NCI-H146 treated with DMSO at 0.1 percent for 48 hours (cell line): ENCODE measurements at regions not wholly inside any gene's neighbourhood (a gene's known extent, or its start where the extent isn't known, plus 50 kb on each side); places are given as distances from the start of the nearest gene placed in this dataset.
"Not testable (repeated sequence)": the region's sequence is repeated elsewhere in the genome, so short reads cannot be mapped to it uniquely, and the experiment has no call there.

Source experiments
- DNase-seq: peaks from one replicate; lab custom pipeline; 2025; ENCODE audit not compliant: unreplicated experiment; lab: John Stamatoyannopoulos, UW

DNA sequence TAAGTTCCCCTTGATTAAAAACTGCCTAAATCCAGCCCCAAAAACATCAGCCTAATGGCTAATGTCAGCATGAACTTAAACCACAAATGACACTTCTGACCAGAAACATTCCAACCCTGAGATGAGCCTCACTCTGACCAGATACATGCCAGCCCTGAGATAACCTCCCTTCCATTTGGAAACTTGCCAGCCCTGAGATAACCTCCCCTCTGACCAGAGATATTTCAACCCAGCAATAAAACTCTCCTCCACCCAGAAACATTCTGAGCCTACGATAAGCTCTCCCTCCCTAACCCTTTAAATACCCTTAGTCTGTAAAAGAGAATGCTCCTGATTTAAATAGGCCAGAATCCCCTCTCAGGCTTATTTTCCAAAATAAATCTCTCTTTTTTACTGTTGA is 1035.7 kb upstream of the NUDT12 start:
- no peak for DNase-seq

DNA sequence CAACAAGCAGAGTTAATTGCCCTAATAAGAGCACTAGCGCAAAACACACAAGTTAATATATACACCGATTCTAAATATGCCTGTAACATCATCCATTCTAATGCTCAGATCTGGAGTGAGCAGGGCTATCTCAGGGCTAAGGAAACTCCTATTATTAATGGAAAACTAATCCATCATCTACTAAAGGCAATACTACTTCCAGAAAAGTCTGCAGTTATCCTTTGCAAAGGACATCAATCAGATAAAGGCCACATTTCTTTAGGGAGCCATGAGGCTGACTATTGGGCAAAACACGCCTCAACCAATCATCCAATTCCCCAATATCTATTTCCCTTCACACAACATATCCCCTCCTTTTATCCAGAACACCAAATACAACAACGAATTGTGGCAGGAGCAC is 1032.3 kb upstream of the NUDT12 start:
- DNase-seq, result no peak

- no peak for DNase-seq
These were observed 1014.1 kb upstream of the NUDT12 start for GRCh38 chr5:104576677-104577076.

DNA sequence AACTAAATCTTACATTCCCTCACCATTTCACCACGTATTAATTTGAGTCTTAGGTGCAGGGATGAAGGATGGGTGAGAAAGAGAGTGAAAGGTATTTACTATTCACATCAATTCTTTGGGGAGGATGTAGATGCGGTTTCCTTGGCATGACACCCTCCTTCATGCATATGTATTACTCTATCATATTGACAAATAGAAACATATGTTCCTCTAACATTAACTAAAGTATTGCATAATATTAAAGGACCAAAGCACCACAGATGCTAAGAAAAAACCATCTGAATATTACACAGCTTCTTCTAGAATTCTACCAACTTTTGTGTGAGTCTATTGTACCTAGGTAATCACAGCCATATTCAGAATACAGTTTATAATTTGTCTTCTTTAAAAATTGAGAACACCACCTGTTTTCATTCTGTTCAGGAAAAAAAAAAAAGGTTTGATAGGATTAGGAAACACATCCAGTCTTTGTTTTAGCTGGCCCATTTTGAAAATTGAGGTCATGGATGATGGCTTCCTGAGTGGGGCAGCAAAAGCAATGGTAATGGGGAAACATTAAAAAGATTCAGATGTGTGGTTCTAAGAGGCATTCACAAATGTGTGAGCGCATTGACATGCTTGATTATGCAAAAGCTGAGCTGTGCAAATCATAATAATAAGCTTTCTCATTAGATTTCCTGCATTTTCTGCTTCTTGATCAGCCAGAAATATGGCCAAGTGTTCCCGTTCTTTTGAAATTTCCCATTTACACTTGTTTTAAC is 1011.5 kb upstream of the NUDT12 start:
- DNase-seq, result no peak

GRCh38 chr5:104569621-104570020 is 1007.0 kb upstream of the NUDT12 start:
- no peak for DNase-seq

GRCh38 chr5:104564530-104564929 is 1001.9 kb upstream of the NUDT12 start:
- no peak for DNase-seq

- DNase-seq, result no peak
These were observed 994.4 kb upstream of the NUDT12 start for GRCh38 chr5:104556957-104557356.

GRCh38 chr5:104551628-104552027 is 989.0 kb upstream of the NUDT12 start:
- no peak for DNase-seq

DNA sequence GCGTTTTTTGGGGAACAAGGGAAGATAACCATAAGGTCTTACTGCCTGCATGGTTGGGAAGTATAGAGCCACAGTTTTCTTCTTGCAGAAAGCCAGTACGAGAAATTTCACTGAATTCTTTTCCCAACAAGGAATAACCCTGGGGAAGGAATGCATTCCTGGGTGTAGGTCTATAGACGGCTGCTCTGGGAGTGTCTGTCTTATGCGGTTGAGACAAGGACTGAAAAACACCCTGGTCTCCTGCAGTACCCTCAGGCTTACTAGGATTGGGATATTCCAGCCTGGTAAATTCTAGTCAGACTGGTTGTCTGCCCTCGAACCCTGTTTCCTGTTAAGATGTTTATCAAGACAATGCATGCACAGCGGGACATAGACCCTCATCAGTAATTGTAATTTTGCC is 984.3 kb upstream of the NUDT12 start:
- DNase-seq, result not testable (repeated sequence)

GRCh38 chr5:104541141-104541785 is 978.7 kb upstream of the NUDT12 start:
- no peak for DNase-seq

- no peak for DNase-seq
These were observed 977.9 kb upstream of the NUDT12 start for GRCh38 chr5:104540448-104540847.

DNA sequence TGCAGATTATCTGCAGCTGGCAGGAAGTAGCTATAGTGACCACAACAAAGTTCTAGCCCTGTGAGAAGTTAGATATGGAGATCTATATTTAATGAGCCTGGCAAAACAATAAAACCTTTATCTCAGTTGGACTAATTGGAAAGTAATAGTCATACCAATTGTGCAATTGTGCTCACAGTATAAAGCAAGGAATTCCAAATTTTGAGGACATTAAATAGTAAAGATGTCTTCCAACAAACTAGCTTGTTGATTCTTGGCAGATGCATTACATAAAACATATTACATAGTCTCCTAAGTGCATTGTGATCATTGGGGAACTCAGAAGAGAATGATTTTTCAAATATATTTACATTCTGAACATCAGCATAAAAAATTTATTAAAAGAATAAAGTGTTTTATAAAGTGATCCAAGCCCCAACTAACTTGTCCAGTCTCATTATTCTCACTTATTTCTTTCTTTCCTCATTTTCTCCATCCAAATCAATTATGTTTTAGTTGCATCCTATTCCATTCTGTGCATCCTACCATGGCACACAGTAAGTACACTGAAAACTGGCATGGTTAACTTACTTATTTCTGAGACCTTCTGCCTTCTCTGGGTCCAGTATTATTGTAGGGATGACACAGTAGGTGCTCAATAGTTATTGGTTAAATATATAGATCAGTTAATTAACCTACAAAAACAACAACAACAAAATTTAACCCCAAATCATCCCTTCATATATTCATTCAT is 977.2 kb upstream of the NUDT12 start:
- no peak for DNase-seq

DNA sequence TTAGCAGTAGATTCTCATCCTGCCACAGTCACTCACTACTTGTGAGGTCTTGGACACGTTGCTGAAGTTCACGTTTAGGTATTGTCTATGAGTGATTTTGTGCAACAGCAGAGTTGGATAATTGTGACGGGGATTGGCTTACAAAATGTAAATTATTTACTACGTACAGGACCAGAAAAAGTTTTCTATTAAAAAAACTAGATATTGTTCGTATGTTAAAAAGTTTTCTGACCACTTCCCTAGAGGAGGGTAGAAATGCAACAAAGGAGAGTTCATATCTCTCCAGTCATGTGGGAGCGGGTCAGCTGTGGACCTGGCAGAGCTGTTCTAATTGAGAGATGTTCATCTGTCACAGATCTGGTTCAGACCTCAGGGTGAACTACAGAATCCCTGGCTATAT is 976.1 kb upstream of the NUDT12 start:
- DNase-seq, result no peak

DNA sequence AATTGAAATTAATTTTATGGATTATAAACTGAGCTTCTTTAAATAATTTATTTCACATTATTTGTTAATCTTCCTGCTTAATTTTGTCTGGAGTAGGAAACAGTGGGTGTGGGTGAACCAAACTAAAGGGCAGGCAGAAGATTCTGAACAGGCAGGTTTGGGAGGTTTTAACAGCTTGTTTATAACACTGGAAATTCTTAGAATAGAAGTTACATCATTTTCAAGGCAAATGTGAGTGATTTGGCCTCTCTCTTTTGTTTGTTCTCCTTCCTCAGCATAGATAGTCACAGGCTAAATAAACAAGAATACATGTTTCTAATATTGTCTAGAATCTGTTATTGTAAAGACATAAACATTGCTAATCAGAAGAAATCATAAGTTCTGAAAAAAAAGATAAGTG is 970.9 kb upstream of the NUDT12 start:
- DNase-seq, result no peak

- DNase-seq, result no peak
These were observed 964.3 kb upstream of the NUDT12 start for GRCh38 chr5:104526866-104527265.

DNA sequence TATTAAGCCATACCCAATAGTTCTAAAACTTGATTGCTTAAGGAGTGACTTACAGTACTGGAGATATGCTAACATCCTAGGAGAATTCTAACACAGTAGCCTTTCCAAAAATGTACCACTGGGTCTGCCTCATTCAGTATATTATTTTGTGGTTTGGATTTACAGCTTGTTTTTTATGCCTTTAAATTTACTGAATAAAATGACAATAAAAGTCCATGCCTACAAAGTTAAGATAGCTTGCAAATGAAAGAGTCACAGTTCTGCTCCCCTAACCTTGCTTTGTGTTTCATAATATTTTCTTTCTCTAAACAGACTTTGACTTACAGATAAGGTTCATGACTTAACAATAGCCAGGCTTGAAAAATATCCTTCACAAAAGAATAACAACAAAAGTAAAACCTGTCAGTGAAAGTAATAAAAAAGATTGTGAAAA is 951.1 kb upstream of the NUDT12 start:
- DNase-seq, result no peak

DNA sequence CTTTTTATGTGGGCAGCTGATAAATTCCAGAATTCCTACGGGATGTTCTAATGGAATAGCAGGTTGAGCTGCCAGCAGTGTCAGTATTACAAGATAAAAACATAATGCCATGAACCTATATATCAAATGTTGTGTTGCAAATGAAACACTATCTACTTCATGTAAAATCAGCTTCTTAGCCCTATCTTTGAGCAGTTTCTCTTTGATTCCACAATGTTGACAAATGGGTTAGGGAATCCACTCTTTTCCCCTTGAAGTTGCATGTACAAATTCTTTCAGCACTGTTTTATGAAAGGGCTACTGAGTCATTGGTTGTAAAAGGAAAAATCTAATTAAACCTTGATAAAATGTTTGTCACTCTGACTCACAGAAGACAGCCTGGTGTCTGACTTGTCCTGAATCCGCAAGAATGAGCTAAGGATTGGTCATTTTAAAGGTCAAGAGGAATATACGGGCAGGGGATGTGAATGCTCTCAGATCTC is 950.6 kb upstream of the NUDT12 start:
- no peak for DNase-seq

DNA sequence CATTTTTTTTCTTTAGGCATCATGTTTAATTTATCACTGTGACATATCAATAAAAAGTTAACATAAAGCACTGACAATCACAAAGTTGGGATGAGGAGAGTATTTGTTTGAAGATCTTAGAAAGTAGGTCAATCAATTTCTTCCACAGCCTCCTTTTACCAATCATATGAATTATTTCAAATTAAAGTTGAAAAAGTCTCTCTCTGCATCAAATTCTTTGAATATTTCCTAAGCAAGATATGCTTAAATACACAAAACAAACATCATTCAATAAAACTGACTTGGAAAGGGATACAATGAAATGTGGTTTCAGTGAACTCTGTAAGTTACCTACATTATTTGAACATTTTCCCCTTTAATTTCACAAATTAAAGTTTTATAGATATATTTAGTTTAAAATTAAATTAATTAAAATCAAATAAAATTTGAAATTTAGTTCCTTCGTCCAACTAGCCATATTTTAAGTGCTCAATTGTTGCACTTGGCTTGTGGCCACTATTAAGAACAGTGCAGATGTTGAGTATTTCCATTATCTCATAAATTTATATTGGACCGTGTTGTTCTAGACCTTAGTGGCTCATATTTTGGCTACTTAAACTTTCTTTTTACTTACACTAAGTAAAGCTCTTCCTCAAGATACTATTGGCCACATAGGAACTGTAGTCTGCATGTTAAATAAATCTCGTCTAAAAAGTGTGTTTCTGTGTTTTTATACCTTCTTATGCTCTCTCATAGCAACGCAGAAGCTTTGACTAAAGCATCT is 949.7 kb upstream of the NUDT12 start:
- DNase-seq, result no peak

- DNase-seq, result no peak
These were observed 935.7 kb upstream of the NUDT12 start for GRCh38 chr5:104498281-104498680.

DNA sequence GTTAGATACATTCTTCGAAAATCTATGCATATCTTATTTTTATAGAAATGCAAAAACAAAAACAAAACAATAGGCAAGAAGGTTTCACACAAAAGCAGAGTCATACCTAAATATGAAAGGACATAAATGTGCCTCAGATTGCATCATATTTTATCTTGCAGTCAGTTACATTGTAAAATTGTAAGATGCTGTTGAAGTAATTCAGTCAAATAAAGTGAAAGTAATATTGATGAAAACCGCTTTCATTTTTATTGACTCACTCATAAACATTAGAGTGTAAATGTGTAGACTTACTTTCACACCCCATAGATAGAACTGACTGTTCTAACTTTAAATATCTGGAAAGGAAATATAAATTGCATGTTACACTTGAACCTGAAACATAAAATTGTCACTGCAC is 931.5 kb upstream of the NUDT12 start:
- no peak for DNase-seq

DNA sequence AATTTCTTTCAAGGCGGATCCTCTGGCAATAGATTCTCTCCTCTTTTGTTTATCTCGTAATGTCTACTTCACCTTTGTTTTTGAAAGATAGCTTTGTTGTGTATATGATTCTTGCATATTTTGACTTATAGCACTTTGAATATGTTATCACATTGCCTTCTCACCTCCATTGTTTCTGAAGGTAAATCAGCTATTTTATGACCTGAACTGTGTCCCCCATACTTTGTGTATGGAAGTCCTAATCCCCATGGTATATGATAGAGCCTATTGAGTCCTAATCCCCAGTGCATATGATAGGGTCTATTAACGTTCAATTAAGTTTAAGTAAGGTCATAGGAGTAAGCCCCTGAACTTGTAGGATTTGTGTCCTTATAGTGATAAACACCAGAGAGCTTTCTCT is 910.2 kb upstream of the NUDT12 start:
- DNase-seq, result no peak
